Spleen (tissue), 11 donors: ENCODE measurements at regions not wholly inside any gene's neighbourhood (a gene's known extent, or its start where the extent isn't known, plus 50 kb on each side); places are given as distances from the start of the nearest gene placed in this dataset.

ENCODE experiments used
- DNase-seq: peaks from one replicate; pipeline ENCODE4 v3.0.0-alpha.2; 2020
- H3K27ac ChIP-seq, 8 donors: fragments of 200-600 bp; sonication (generic) in 7 of 8; 1 replicate in 4 of 8; 2 replicates in 4 of 8; pipeline versions ENCODE4 v1.5.0 to v1.8.0; 2016 to 2021; ENCODE audit warnings: inconsistent platforms in 4 of 8, mild to moderate bottlenecking in 4 of 8, moderate library complexity in 1 of 8
- H3K27me3 ChIP-seq, 7 donors: fragments of 200-600 bp; sonication (generic) in 6 of 7; replicated peaks in 1 of 7; 1 replicate in 4 of 7; 2 replicates in 3 of 7; pipeline versions ENCODE4 v1.5.0 to v1.8.0; 2016 to 2021; ENCODE audit warnings: inconsistent platforms in 3 of 7, mild to moderate bottlenecking in 1 of 7
- H3K36me3 ChIP-seq, 6 donors: fragments of 200-600 bp; sonication (generic) in 5 of 6; 1 replicate in 4 of 6; 2 replicates in 2 of 6; pipeline versions ENCODE4 v1.5.0 to v1.8.0; 2016 to 2021; ENCODE audit warnings: inconsistent platforms in 2 of 6
- H3K4me1 ChIP-seq, 6 donors: fragments of 200-600 bp; sonication (generic) in 5 of 6; 1 replicate in 3 of 6; 2 replicates in 3 of 6; pipeline versions ENCODE4 v1.5.0 to v1.8.0; 2016 to 2021; ENCODE audit warnings: inconsistent platforms in 3 of 6
- H3K4me3 ChIP-seq, 8 donors: fragments of 200-600 bp; sonication (generic) in 7 of 8; 1 replicate in 4 of 8; 2 replicates in 4 of 8; pipeline versions ENCODE4 v1.5.0 to v1.8.0; 2016 to 2021; ENCODE audit warnings: inconsistent platforms in 4 of 8, mild to moderate bottlenecking in 4 of 8, moderate library complexity in 2 of 8
- H3K9me3 ChIP-seq, 8 donors: fragments of 200-600 bp; sonication (generic) in 7 of 8; 1 replicate in 4 of 8; 2 replicates in 4 of 8; pipeline versions ENCODE4 v1.5.0 to v1.8.0; 2016 to 2021; ENCODE audit warnings: inconsistent platforms in 4 of 8
- POLR2A ChIP-seq, 3 donors: fragments of 450-650 bp; IDR thresholded peaks; one replicate each; pipeline ENCODE4 v1.5.1; 2017; ENCODE audit warnings: antibody characterized with exemption in 3 of 3, mild to moderate bottlenecking in 1 of 3
- POLR2AphosphoS5 ChIP-seq, 3 donors: sonication (generic); formaldehyde crosslinking; IDR thresholded peaks; one replicate each; pipeline ENCODE4 v1.5.1; 2017; ENCODE audit warnings: antibody characterized with exemption in 3 of 3
- WGBS, 5 donors: extraction: QIAGEN DNeasy Blood & Tissue Kit in 3 of 5; methylation state at CpG; one replicate each; pipeline versions ENCODE4 v1.1.5 to v1.1.7; 2013 to 2018; 5-methylcytosine and 5-hydroxymethylcytosine counted together
- intact Hi-C: fragments of 100-400 bp; cut with DNase I; formaldehyde crosslinking; loops from one replicate; pipeline ENCODE4 v1.15.0; 2023; ENCODE audit warnings: low total_unique reads
- TF ChIP-seq, protein P1 (sequence below), 11 experiments: fragments of 200-600 bp in 7 of 11; fragments of 450-650 bp in 4 of 11; sonication (generic) in 4 of 11; IDR thresholded peaks in 8 of 11; conservative IDR thresholded peaks in 3 of 11; 1 replicate in 7 of 11; 2 replicates in 4 of 11; pipeline versions ENCODE4 v1.4.0 to v1.8.0; 2016 to 2021; ENCODE audit warnings: antibody characterized with exemption in 11 of 11, inconsistent platforms in 4 of 11, mild to moderate bottlenecking in 1 of 11
- donor health status: healthy with polysubstance abuse.
- donor health status: DM: no; HTN: no; CAD: no; lungs with moderate emphysema.
- donor health status: DM: no; HTN: no; CAD: no.
- donor health status: Bipolar disorder and iron deficiency.
- donor health status: healthy.
- donor health status: DM: no; HTN: no; CAD: no.
- donor health status: DM: yes; HTN: yes; CAD: no.

DNA sequence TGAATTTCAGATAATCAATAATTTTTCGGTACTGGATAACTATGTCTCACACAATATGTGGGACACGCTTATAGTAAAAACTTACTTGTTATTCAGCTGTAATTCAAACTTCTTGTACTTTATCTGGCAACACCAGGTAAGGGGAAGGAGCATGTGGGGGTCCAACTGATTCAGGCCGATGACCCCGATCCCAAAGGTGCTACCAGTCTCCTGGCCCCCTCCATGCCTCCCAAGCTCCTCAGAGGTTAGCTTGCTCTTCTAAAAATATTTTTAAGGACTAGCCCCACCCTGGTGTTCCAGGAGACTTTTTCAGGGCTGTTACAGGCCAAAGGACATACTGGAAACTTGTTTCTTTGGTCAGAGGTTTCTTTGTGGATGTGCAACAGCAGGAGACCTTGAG is 61.8 kb upstream of the ALX4 start:
- no peak for TF ChIP-seq POLR2A (IDR thresholded peaks at IDR 0.05)
- TF ChIP-seq POLR2AphosphoS5 (IDR thresholded peaks at IDR 0.05) = no peak
- TF ChIP-seq, protein P1, sequence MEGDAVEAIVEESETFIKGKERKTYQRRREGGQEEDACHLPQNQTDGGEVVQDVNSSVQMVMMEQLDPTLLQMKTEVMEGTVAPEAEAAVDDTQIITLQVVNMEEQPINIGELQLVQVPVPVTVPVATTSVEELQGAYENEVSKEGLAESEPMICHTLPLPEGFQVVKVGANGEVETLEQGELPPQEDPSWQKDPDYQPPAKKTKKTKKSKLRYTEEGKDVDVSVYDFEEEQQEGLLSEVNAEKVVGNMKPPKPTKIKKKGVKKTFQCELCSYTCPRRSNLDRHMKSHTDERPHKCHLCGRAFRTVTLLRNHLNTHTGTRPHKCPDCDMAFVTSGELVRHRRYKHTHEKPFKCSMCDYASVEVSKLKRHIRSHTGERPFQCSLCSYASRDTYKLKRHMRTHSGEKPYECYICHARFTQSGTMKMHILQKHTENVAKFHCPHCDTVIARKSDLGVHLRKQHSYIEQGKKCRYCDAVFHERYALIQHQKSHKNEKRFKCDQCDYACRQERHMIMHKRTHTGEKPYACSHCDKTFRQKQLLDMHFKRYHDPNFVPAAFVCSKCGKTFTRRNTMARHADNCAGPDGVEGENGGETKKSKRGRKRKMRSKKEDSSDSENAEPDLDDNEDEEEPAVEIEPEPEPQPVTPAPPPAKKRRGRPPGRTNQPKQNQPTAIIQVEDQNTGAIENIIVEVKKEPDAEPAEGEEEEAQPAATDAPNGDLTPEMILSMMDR (IDR thresholded peaks at IDR 0.05 in 8 of 11, conservative IDR thresholded peaks at IDR 0.05 in 3 of 11) = no peak
- 84 to 94% (median 91%) methylated on average over 4 of the region's 4 CpGs for WGBS, 5 donors
- no peak overlapping the region for H3K27ac ChIP-seq
- H3K4me1 ChIP-seq = no peaks in the 10 kb centered on the region
- H3K4me3 ChIP-seq = no peak overlapping the region
- no peaks in the 10 kb centered on the region for H3K27me3 ChIP-seq
- intact Hi-C loops = no loop called here
- no peaks in the 10 kb centered on the region for H3K9me3 ChIP-seq
- DNase-seq = no peak
- no peaks in the 10 kb centered on the region for H3K36me3 ChIP-seq

DNA sequence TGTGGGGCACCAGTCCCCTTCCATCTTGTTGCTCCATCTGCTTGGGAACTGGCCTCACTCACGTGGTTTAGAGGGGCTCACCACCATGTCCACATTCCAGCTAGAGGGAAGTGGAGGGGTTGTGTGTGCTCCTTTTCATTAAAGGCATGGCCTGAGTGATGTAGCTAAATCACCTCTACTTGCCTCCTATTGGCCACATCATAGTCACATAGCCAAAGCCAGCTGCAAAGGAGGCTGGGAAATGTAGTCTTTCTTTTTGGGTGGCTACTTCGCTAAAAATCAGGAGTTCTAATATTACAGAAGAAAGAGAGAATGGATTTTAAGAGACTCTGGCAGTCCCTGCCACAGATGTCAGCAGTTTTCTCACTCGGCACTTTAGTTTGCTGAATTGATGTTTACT is 63.0 kb upstream of the ALX4 start:
- Histone ChIP-seq H3K9me3 (peaks cover 0 to 10% (median 4%) of the 10 kb centered on the region in 8 donors), H3K27me3 (no peaks in the 10 kb centered on the region), H3K4me3 (no peak overlapping the region), H3K4me1 (no peaks in the 10 kb centered on the region), H3K36me3 (no peaks in the 10 kb centered on the region), H3K27ac (no peak overlapping the region)
- no peak for TF ChIP-seq POLR2A (IDR thresholded peaks at IDR 0.05)
- TF ChIP-seq, protein P1 (IDR thresholded peaks at IDR 0.05 in 8 of 11, conservative IDR thresholded peaks at IDR 0.05 in 3 of 11) = no peak
- no peak for TF ChIP-seq POLR2AphosphoS5 (IDR thresholded peaks at IDR 0.05)
- DNase-seq = no peak
- intact Hi-C loops = no loop called here
- WGBS, 5 donors = 55 to 69% (median 63%) methylated on average over 3 of the region's 3 CpGs

DNA sequence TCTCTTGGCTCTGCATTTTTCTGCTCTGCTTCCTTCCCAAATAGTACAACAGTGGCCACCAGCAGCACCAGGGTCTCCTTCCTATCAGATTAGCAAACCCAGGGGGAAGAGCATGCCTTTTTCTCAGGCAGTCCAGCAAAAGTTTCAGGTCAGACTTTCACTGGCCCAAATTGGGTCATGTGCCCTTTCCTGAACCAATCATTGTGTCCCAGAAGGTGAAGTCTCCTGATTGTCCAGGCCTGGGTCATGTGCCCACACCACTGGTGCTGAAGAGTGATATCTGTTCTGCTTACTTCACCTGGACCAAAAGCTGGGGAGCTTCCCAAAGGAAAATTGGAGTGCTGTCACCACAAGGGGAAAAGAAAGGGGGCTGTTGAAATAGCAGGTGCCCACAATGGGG is 64.1 kb upstream of the ALX4 start:
- intact Hi-C loops = no loop called here
- H3K4me3 ChIP-seq = no peak overlapping the region
- H3K4me1 ChIP-seq = no peaks in the 10 kb centered on the region
- no peak for DNase-seq
- no peaks in the 10 kb centered on the region for H3K27me3 ChIP-seq
- H3K9me3 ChIP-seq = peaks cover 0 to 12% (median 4%) of the 10 kb centered on the region in 8 donors
- TF ChIP-seq POLR2A (IDR thresholded peaks at IDR 0.05) (no peak), POLR2AphosphoS5 (IDR thresholded peaks at IDR 0.05) (no peak)
- TF ChIP-seq, protein P1 (IDR thresholded peaks at IDR 0.05 in 8 of 11, conservative IDR thresholded peaks at IDR 0.05 in 3 of 11) = no peak
- no peak overlapping the region for H3K27ac ChIP-seq
- H3K36me3 ChIP-seq = no peaks in the 10 kb centered on the region

DNA sequence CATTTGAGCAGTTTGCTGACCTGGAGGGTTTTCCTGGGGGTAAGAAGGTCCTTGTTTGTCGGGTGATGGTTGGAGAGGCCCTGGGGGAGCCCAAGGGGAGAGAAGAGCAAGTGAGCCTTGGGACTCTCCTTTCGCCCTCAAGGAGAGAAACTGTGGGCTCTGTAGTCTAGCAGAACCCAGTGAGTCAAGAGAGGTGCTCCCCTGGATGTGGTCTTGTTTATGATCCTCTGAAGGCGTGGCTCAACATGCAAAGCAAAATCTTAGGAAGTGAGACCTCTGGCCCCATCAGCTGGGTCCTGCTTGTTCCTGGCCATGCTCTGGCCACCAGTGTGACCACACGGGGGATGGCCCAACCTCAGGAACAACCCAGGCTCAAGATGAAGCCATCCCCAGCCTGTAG is 66.5 kb upstream of the ALX4 start:
- TF ChIP-seq POLR2AphosphoS5 (IDR thresholded peaks at IDR 0.05) (peak in 1 of 3 donors; percentile 23), POLR2A (IDR thresholded peaks at IDR 0.05) (no peak)
- Histone ChIP-seq H3K9me3 (peaks cover 0 to 12% (median 4%) of the 10 kb centered on the region in 8 donors), H3K27me3 (peaks cover 0 to 20% (median 0%) of the 10 kb centered on the region in 7 donors), H3K36me3 (no peaks in the 10 kb centered on the region), H3K27ac (peak overlapping the region in 2 of 8 donors; percentile 38 to 60), H3K4me3 (no peak overlapping the region), H3K4me1 (no peaks in the 10 kb centered on the region)
- no peak for DNase-seq
- intact Hi-C loops = no loop called here
- 66 to 86% (median 80%) methylated on average over 4 of the region's 4 CpGs for WGBS, 5 donors

DNA sequence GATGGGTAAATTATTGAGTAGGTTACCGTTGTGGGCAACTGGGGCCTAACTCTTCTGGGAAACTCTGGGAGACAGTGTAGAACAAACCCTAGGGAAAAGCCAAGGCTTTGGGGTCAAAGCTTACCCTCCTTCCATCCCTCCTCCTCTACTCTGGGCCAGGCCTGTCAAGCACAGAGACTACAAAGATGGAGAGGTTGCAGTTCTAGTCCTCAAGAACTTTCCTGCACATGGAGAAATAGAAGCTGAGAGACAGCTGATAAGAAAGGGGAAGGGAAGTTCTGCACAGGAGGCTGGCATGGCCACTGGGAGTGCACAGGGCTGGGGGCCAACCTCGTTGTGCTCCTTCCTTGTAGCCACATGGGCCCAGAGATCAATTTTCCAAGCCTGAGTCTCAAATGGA is 67.2 kb upstream of the ALX4 start:
- H3K9me3 ChIP-seq = peaks cover 0 to 12% (median 4%) of the 10 kb centered on the region in 8 donors
- DNase-seq = no peak
- TF ChIP-seq, protein P1 (IDR thresholded peaks at IDR 0.05 in 8 of 11, conservative IDR thresholded peaks at IDR 0.05 in 3 of 11) = no peak
- no peak for TF ChIP-seq POLR2A (IDR thresholded peaks at IDR 0.05)
- no peak for TF ChIP-seq POLR2AphosphoS5 (IDR thresholded peaks at IDR 0.05)

More for the DNA sequence above, 67.2 kb upstream of the ALX4 start:
- H3K4me1 ChIP-seq = no peaks in the 10 kb centered on the region
- H3K27ac ChIP-seq = no peak overlapping the region
- no peak overlapping the region for H3K4me3 ChIP-seq
- peaks cover 0 to 27% (median 0%) of the 10 kb centered on the region in 7 donors for H3K27me3 ChIP-seq
- intact Hi-C loops = no loop called here
- 49 to 63% (median 53%) methylated on average over 2 of the region's 2 CpGs for WGBS, 5 donors
- H3K36me3 ChIP-seq = no peaks in the 10 kb centered on the region
